SJSA1 (cell line): ENCODE measurements at regions not wholly inside any gene's neighbourhood (a gene's known extent, or its start where the extent isn't known, plus 50 kb on each side); places are given as distances from the start of the nearest gene placed in this dataset.

Experiments used
- DNase-seq, 2 experiments: peaks; one replicate each; pipeline ENCODE4 v3.0.0-alpha.2; 2015 to 2020; ENCODE audit warnings: low spot score in 2 of 2, low read depth in 1 of 2
- H3K27ac ChIP-seq: fragments of 250-450 bp; sonication (Bioruptor Pico); 2 replicates; pipeline ENCODE4 v1.5.1; 2020; ENCODE audit warnings: mild to moderate bottlenecking, moderate library complexity
- H3K27me3 ChIP-seq: fragments of 250-450 bp; sonication (Bioruptor Pico); replicated peaks from 2 replicates; pipeline ENCODE4 v1.5.1; 2020; ENCODE audit warnings: mild to moderate bottlenecking, moderate library complexity
- H3K36me3 ChIP-seq: fragments of 250-450 bp; sonication (Bioruptor Pico); 2 replicates; pipeline ENCODE4 v1.5.1; 2020; ENCODE audit warnings: mild to moderate bottlenecking
- H3K4me1 ChIP-seq: fragments of 250-450 bp; sonication (Bioruptor Pico); replicated peaks from 2 replicates; pipeline ENCODE4 v1.6.1; 2021; ENCODE audit warnings: mild to moderate bottlenecking
- H3K4me3 ChIP-seq: fragments of 250-450 bp; sonication (Bioruptor Pico); 2 replicates; pipeline ENCODE4 v1.5.1; 2020; ENCODE audit warnings: mild to moderate bottlenecking
- H3K9me3 ChIP-seq: fragments of 250-450 bp; sonication (Bioruptor Pico); replicated peaks from 2 replicates; pipeline ENCODE4 v1.5.1; 2020; ENCODE audit warnings: mild to moderate bottlenecking

DNA sequence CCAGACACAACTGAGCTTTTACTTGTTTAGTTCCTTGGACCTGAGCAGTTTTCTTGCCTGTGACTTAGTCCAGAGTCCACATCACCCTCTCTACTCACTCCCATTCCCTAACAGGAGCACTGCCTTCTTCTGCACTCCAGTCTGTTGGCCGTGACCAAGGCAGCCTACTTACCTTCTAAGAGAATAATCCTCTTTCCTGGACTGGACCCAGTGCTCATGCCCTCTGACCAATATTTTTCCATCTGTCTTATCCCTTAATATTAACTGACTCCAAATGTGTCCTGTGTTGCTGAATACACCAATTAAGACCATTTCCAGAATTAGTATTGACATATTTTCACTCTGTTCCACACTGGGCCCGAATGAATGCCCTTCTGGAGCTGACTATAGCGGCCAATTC lies 681.0 kb upstream of the KIF2B start:
- no peak for DNase-seq
- H3K27me3 ChIP-seq, result no peaks in the 10 kb centered on the region
- H3K4me3 ChIP-seq, result no peak overlapping the region
- H3K27ac ChIP-seq, result no peak overlapping the region
- H3K4me1 ChIP-seq, result no peaks in the 10 kb centered on the region
- H3K36me3 ChIP-seq, result no peaks in the 10 kb centered on the region
- H3K9me3 ChIP-seq, result peaks cover 17% of the 10 kb centered on the region

DNA sequence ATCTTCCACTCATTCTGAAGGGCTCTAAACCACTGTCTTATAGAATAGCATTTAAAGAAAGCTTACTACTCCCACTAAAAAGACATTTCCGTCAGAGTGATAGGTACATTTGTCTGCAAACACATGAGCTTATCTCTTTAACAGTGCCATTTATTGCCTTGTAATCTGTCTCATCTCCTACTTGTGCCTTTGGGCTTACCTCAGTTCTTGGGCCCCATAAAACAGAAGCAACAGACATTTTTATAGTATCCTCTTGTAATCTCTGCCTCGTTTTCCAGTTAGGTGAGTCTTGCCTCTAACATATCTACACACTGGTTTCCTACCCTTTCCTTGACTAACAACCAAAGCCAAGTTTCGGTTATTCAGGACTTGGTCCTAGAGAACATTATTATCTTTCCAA lies 681.4 kb upstream of the KIF2B start:
- peaks cover 17% of the 10 kb centered on the region for H3K9me3 ChIP-seq
- no peak overlapping the region for H3K4me3 ChIP-seq
- H3K27ac ChIP-seq, result no peak overlapping the region
- H3K27me3 ChIP-seq, result no peaks in the 10 kb centered on the region
- no peaks in the 10 kb centered on the region for H3K4me1 ChIP-seq
- no peaks in the 10 kb centered on the region for H3K36me3 ChIP-seq
- DNase-seq, result no peak

DNA sequence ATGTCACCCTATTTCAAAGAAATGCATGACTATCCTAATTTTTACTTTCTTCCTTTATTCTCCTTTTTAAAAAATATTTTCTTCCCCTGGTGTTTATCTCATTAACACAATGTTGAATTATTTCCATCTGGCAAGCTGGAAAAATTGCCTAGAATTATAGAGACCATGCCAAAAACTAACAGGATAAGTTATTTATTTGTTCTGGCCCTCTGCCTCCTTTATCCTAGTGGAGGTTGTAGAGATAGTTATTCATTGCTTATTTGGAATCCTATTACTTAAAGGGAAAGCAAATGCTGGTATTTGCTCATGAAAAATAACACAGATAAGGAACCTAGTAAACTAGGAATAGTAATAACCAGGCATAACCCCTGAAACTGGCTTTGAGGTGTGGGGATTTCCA lies 684.9 kb upstream of the KIF2B start:
- no peak overlapping the region for H3K4me3 ChIP-seq
- H3K27me3 ChIP-seq, result no peaks in the 10 kb centered on the region
- no peak overlapping the region for H3K27ac ChIP-seq
- peaks cover 20% of the 10 kb centered on the region for H3K9me3 ChIP-seq
- H3K36me3 ChIP-seq, result no peaks in the 10 kb centered on the region
- H3K4me1 ChIP-seq, result no peaks in the 10 kb centered on the region
- no peak for DNase-seq

DNA sequence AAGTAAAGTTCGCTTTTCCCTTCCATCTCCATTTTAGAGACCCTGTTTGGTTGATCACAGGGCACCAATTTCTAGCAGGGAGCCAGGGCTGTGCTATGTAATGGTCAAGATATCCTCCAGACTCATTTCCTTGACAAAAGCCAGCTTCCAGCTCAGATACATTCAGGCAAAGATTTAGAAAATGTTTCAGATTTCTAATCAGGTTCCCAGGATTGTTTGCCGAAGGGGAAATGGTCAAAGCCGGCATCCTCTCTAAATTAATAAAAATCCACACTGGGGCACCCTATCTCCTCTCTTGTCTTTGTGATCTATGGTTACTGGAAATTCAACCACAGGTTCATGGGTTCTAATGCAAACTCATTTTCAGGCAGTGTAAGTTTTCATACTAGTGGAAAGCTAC lies 686.8 kb upstream of the KIF2B start:
- H3K4me1 ChIP-seq, result no peaks in the 10 kb centered on the region
- no peaks in the 10 kb centered on the region for H3K27me3 ChIP-seq
- H3K4me3 ChIP-seq, result no peak overlapping the region
- DNase-seq, result no peak
- H3K9me3 ChIP-seq, result peaks cover 18% of the 10 kb centered on the region
- H3K27ac ChIP-seq, result no peak overlapping the region
- no peaks in the 10 kb centered on the region for H3K36me3 ChIP-seq

DNA sequence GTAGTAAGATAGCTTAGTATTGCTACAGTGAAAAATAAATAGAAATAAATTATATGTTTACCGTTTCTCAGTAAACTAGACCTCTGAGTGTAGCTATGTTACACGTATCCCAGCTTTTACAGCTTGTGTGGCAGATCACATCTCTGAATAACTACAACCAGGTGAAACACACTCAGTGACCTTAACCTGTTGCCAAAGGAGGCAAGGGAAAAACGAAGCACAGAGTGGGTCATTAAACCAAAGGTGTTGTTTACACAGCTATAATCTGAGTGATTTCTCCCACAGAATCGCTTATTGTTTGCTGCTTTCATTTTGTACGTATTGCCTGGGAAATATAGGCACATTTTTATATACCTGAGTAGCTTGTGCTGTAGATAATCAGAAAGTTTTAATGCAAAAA lies 688.2 kb upstream of the KIF2B start:
- no peak overlapping the region for H3K4me3 ChIP-seq
- H3K36me3 ChIP-seq, result no peaks in the 10 kb centered on the region
- H3K27ac ChIP-seq, result no peak overlapping the region
- DNase-seq, result no peak
- H3K4me1 ChIP-seq, result no peaks in the 10 kb centered on the region
- peaks cover 18% of the 10 kb centered on the region for H3K9me3 ChIP-seq
- no peaks in the 10 kb centered on the region for H3K27me3 ChIP-seq

DNA sequence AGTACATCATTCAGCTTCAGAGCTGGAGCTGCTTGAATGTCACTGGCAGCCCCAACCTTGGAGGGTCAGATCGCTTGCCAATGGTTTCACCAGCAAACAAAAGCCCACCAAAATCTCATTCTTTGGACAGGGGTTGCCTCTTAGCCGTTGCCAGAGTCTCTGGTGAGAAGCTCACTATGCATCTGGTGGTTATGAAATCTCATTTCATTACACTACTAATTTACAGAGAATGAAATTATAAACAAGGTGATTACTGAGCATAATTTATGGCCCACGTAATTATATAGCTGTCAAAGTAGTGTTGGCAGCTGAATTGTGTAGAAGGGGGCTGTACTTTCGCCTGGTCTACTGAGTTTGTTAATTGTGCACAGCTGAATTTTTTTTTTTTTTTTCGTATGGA lies 688.9 kb upstream of the KIF2B start:
- H3K27me3 ChIP-seq, result no peaks in the 10 kb centered on the region
- H3K36me3 ChIP-seq, result no peaks in the 10 kb centered on the region
- H3K9me3 ChIP-seq, result peaks cover 18% of the 10 kb centered on the region
- H3K4me1 ChIP-seq, result no peaks in the 10 kb centered on the region
- DNase-seq, result no peak
- H3K4me3 ChIP-seq, result no peak overlapping the region
- no peak overlapping the region for H3K27ac ChIP-seq

DNA sequence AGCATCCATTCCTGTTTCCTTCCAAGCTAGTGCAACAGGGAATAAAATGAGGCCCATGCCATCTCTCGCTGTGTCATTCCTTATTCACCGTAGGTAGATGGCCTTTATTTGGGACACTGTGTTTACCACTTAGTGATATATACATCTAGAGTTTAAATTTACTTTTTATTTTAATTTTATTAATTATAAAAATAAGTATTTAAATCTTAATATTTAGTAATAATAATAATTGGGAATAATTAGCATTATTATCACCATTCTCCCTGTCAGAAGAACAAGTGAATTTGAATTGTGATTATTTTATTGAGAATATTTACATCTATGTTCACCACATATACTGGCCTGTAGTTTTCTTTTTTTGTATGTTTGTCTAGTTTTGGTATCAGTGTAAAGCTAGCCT lies 692.9 kb upstream of the KIF2B start:
- peaks cover 10% of the 10 kb centered on the region; the same call in 1 of the 2 replicates for H3K9me3 ChIP-seq
- no peak overlapping the region for H3K4me3 ChIP-seq
- no peaks in the 10 kb centered on the region for H3K4me1 ChIP-seq
- no peaks in the 10 kb centered on the region for H3K27me3 ChIP-seq
- no peaks in the 10 kb centered on the region for H3K36me3 ChIP-seq
- no peak for DNase-seq
- no peak overlapping the region for H3K27ac ChIP-seq

DNA sequence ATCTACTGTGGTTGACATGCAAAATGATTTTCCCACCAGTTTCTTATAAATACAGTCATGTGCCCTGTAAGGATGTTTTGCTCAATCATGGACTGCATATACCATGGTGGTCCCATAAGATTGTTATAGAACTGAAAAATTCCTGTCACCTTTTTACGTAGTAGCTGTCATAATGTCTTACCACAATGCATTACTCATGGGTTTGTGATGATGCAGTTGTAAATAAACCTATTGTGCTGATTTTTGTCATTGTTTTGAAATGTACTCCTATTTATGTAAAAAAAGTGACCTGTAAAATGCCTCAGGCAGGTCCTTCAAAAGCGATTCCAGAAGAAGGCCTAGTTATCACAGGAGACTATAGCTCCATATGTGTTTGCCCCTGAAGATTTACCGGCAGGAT lies 695.4 kb upstream of the KIF2B start:
- no peaks in the 10 kb centered on the region for H3K36me3 ChIP-seq
- no peak for DNase-seq
- H3K27ac ChIP-seq, result no peak overlapping the region
- no peaks in the 10 kb centered on the region for H3K4me1 ChIP-seq
- H3K9me3 ChIP-seq, result 0 out of 2 replicates have a peak, but pooled peaks cover 2% of the 10 kb centered on the region
- H3K27me3 ChIP-seq, result no peaks in the 10 kb centered on the region
- H3K4me3 ChIP-seq, result no peak overlapping the region

DNA sequence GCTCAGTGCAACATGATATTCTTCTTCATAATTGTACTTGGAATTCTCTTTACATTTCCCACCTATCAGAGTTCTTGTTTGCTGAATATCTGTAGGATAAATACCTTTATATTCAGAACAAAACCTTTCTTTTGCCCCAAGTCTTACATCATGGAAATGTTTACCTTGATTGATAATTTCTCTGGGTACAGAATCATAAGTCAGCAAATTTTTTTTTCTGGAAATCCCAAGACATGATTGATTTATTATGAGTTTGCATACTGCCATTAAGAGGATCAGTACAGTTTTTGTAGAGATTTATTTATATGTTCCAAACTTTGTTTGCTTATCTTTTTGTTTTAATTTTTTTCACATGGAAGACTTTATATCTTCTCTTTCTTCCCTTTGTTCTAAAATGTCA lies 699.8 kb upstream of the KIF2B start:
- DNase-seq, result no peak
- Histone ChIP-seq H3K36me3 (no peaks in the 10 kb centered on the region), H3K27me3 (no peaks in the 10 kb centered on the region), H3K4me3 (no peak overlapping the region), H3K9me3 (0 out of 2 replicates have a peak, but pooled peaks cover 2% of the 10 kb centered on the region), H3K27ac (no peak overlapping the region), H3K4me1 (no peaks in the 10 kb centered on the region)

DNA sequence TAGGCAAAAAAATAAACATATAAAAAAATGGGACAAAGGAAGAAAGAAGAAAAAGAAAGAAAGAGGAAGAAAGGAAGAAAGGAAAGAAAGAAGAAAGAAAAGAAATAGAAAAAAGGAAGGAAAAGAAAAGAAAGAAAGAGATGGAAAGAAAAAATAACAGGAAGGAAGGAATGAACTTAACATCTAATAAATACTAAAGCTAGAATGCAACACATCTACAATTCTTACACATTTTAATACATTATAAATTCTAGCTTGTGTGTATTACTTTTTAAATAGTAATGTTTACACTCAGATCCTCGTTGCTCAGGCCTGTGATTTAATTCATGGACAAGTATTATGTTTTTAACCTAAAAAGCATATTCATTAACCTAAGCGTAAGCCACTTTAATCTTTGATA lies 703.0 kb upstream of the KIF2B start:
- no peaks in the 10 kb centered on the region for H3K36me3 ChIP-seq
- H3K4me1 ChIP-seq, result no peaks in the 10 kb centered on the region
- DNase-seq, result no peak
- H3K27ac ChIP-seq, result no peak overlapping the region
- H3K27me3 ChIP-seq, result no peaks in the 10 kb centered on the region
- H3K4me3 ChIP-seq, result no peak overlapping the region
- H3K9me3 ChIP-seq, result peaks cover 6% of the 10 kb centered on the region; the same call in 1 of the 2 replicates

DNA sequence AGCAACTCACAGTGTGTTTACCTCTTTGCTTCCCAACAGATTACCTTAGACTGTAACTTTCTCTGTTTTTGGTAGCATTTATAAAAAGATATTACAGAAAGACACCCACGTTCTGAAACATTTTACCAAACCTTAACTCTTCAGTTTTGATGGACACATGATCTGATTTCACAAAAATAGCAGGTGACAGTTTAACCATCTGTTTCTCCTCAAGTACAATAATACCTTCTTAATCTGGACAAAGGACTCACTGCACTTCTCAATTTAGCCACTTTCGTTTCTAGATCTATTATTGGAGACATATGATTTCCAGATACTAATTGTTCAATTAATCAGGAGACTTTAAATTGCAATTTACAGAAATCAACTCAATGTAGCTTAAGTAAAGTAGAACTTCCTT lies 703.8 kb upstream of the KIF2B start:
- H3K27me3 ChIP-seq, result no peaks in the 10 kb centered on the region
- no peak for DNase-seq
- peaks cover 6% of the 10 kb centered on the region; the same call in 1 of the 2 replicates for H3K9me3 ChIP-seq
- no peaks in the 10 kb centered on the region for H3K4me1 ChIP-seq
- H3K36me3 ChIP-seq, result no peaks in the 10 kb centered on the region
- no peak overlapping the region for H3K4me3 ChIP-seq
- no peak overlapping the region for H3K27ac ChIP-seq

DNA sequence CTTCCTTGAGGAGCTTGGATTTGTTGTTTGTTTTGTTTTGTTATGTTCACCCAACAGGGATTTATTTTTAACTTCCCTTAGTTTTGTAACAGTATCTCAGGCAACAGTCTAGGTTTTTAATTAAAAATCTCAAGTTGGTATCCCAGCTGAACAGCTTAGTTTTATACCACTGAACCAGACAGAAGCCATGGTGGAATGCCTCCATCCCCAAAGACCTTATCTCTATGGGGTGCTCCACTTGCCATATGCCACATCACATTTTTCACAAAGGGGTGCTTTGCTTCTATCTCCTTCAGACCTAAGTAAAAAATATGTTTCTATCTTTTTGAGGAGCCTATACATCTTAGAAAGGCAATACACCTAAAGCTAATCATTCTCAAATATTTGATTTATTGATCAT lies 715.8 kb upstream of the KIF2B start:
- no peaks in the 10 kb centered on the region for H3K4me1 ChIP-seq
- no peak for DNase-seq

DNA sequence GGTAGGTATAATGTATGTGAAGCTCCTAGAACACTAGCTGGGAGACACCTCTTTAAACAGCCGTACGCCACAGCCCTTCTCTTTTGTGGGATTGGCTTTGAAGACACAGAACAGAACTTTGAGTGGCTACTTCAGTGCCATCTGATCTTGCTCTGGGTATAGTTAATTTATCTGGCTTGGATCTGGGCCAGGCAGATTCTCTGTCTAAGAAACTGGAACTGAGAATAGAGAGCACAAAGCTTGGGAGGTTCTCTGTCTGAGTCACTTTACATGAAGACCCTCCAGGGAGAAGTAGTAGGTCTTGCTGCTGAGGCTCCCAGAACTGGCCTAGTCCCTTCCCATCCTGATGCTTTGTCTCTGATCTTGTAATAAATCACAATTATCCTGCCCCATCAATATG lies 721.0 kb upstream of the KIF2B start:
- no peak for DNase-seq
- H3K4me3 ChIP-seq, result no peak overlapping the region
- no peaks in the 10 kb centered on the region for H3K36me3 ChIP-seq
- no peaks in the 10 kb centered on the region for H3K27me3 ChIP-seq
- H3K27ac ChIP-seq, result no peak overlapping the region
- H3K9me3 ChIP-seq, result peaks cover 6% of the 10 kb centered on the region; the same call in 1 of the 2 replicates
- no peaks in the 10 kb centered on the region for H3K4me1 ChIP-seq

More for the DNA sequence above, 715.8 kb upstream of the KIF2B start:
- no peak overlapping the region for H3K27ac ChIP-seq
- H3K9me3 ChIP-seq, result peaks cover 13% of the 10 kb centered on the region; the same call in 1 of the 2 replicates
- H3K36me3 ChIP-seq, result no peaks in the 10 kb centered on the region
- no peaks in the 10 kb centered on the region for H3K27me3 ChIP-seq
- H3K4me3 ChIP-seq, result no peak overlapping the region

DNA sequence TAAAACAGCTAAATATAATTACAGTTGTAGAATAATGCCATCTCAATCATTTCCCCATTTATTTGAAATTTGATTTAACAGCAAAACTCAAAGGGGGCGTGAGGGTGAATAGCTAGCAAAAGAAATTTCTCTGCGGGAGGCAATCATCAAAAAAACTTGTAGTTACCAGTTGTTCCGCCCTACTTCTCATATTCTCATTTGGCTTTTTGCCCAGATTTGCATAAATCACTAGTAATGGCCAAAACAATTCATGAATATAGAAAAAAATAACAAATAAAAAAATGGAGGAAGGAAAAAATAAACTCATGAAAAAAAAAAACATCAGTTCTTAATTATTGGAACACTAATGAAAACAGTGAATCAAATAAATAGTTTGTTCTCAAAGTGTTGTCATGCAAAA lies 722.6 kb upstream of the KIF2B start:
- Histone ChIP-seq H3K36me3 (no peaks in the 10 kb centered on the region), H3K27ac (no peak overlapping the region), H3K9me3 (peaks cover 5% of the 10 kb centered on the region; the same call in 1 of the 2 replicates), H3K27me3 (no peaks in the 10 kb centered on the region), H3K4me3 (no peak overlapping the region), H3K4me1 (no peaks in the 10 kb centered on the region)
- no peak for DNase-seq

DNA sequence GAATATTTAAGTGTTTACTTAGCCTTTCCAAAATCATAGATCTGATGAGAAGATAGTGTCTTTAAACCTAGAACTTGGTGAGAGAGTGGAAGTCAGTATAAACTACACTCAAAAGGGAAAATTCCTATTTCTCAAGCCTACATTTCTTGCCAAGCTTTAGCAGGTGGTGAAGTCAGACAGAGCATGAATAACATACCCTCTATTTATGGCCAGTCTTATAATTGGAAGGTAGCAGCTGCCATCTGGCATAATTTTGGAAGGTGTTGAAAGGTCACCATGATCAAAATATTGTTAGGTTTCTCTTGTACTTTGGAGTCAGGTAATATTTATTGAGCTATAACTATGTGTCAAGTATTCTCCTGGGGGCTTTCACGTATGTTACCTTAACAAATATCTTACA lies 729.3 kb upstream of the KIF2B start:
- no peak for DNase-seq
- Histone ChIP-seq H3K4me3 (no peak overlapping the region), H3K27ac (no peak overlapping the region), H3K27me3 (no peaks in the 10 kb centered on the region), H3K9me3 (peaks cover 5% of the 10 kb centered on the region; the same call in 1 of the 2 replicates), H3K4me1 (no peaks in the 10 kb centered on the region), H3K36me3 (no peaks in the 10 kb centered on the region)
